ENCODE measurements at regions not wholly inside any gene's neighbourhood (a gene's known extent, or its start where the extent isn't known, plus 50 kb on each side); places are given as distances from the start of the nearest gene placed in this dataset.

GRCh38 chr15:93553167-93553935 lies 464.3 kb upstream of the RGMA start:
- no peaks in the 10 kb centered on the region for H3K36me3 Mint-ChIP-seq
- DNase-seq: no peak

GRCh38 chr15:93543093-93543492 lies 454.1 kb upstream of the RGMA start:
- peaks cover under 1% of the 10 kb centered on the region for H3K9me3 ChIP-seq
- H3K36me3 Mint-ChIP-seq: no peaks in the 10 kb centered on the region
- ChIA-PET POLR2A (no interaction called here), CTCF (no interaction called here)
- WGBS (ENCODE audit: insufficient coverage): no CpG with 5 or more reads among the region's 3 CpGs
- no peak overlapping the region for H3K4me3 Mint-ChIP-seq
- no peaks in the 10 kb centered on the region for H3K4me1 ChIP-seq (ENCODE audit: control insufficient read depth in 1 of 2, extremely low read depth in 1 of 2, insufficient read depth in 2 of 2, low read length in 2 of 2)
- no peak overlapping the region for H3K27ac ChIP-seq (ENCODE audit: low read length)
- no peak overlapping the region for H3K4me3 ChIP-seq (ENCODE audit: control insufficient read depth in 1 of 2, extremely low read depth in 1 of 2, low read length in 1 of 2)
- peaks cover 3 to 8% (median 5%) of the 10 kb centered on the region in 3 donors for H3K9me3 Mint-ChIP-seq
- H3K36me3 ChIP-seq (ENCODE audit: control insufficient read depth in 2 of 2, extremely low read depth in 1 of 2, insufficient read depth in 1 of 2, low read length in 1 of 2): no peaks in the 10 kb centered on the region
- ATAC-seq (replicated peaks in 1 of 4): no peak
- DNase-seq: no peak
- H3K27me3 ChIP-seq (replicated peaks in 1 of 2; ENCODE audit: control insufficient read depth in 2 of 2, extremely low read depth in 1 of 2, insufficient read depth in 2 of 2, low read length in 1 of 2): no peaks in the 10 kb centered on the region
- no peaks in the 10 kb centered on the region for H3K4me1 Mint-ChIP-seq
- H3K27me3 Mint-ChIP-seq: peaks cover 3 to 4% of the 10 kb centered on the region in 2 donors
- no peak overlapping the region for H3K27ac Mint-ChIP-seq

More at GRCh38 chr15:93553167-93553935, 464.3 kb upstream of the RGMA start:
- Mint-ChIP-seq H3K27me3 (peaks cover 4 to 13% of the 10 kb centered on the region in 2 donors), H3K27ac (no peak overlapping the region), H3K4me3 (no peak overlapping the region), H3K9me3 (no peaks in the 10 kb centered on the region), H3K4me1 (no peaks in the 10 kb centered on the region)
- Histone ChIP-seq H3K4me3 (ENCODE audit: control insufficient read depth in 1 of 2, extremely low read depth in 1 of 2, low read length in 1 of 2) (no peak overlapping the region), H3K4me1 (ENCODE audit: control insufficient read depth in 1 of 2, extremely low read depth in 1 of 2, insufficient read depth in 2 of 2, low read length in 2 of 2) (no peaks in the 10 kb centered on the region), H3K27ac (ENCODE audit: low read length) (no peak overlapping the region), H3K36me3 (ENCODE audit: control insufficient read depth in 2 of 2, extremely low read depth in 1 of 2, insufficient read depth in 1 of 2, low read length in 1 of 2) (no peaks in the 10 kb centered on the region), H3K27me3 (replicated peaks in 1 of 2; ENCODE audit: control insufficient read depth in 2 of 2, extremely low read depth in 1 of 2, insufficient read depth in 2 of 2, low read length in 1 of 2) (no peaks in the 10 kb centered on the region), H3K9me3 (no peaks in the 10 kb centered on the region)
- ChIA-PET CTCF (no interaction called here), POLR2A (no interaction called here)
- WGBS (ENCODE audit: insufficient coverage): no CpG with 5 or more reads among the region's 3 CpGs
- no peak for ATAC-seq (replicated peaks in 1 of 4)

- Mint-ChIP-seq H3K4me1 (no peaks in the 10 kb centered on the region), H3K27ac (no peak overlapping the region), H3K36me3 (no peaks in the 10 kb centered on the region), H3K4me3 (no peak overlapping the region), H3K9me3 (no peaks in the 10 kb centered on the region), H3K27me3 (peaks cover 14 to 19% of the 10 kb centered on the region in 2 donors)
- Histone ChIP-seq H3K36me3 (ENCODE audit: control insufficient read depth in 2 of 2, extremely low read depth in 1 of 2, insufficient read depth in 1 of 2, low read length in 1 of 2) (no peaks in the 10 kb centered on the region), H3K4me1 (ENCODE audit: control insufficient read depth in 1 of 2, extremely low read depth in 1 of 2, insufficient read depth in 2 of 2, low read length in 2 of 2) (no peaks in the 10 kb centered on the region), H3K27me3 (replicated peaks in 1 of 2; ENCODE audit: control insufficient read depth in 2 of 2, extremely low read depth in 1 of 2, insufficient read depth in 2 of 2, low read length in 1 of 2) (no peaks in the 10 kb centered on the region), H3K9me3 (no peaks in the 10 kb centered on the region), H3K27ac (ENCODE audit: low read length) (no peak overlapping the region), H3K4me3 (ENCODE audit: control insufficient read depth in 1 of 2, extremely low read depth in 1 of 2, low read length in 1 of 2) (no peak overlapping the region)
- CTCF ChIA-PET: no interaction called here
- ATAC-seq (replicated peaks in 1 of 4) (no peak), DNase-seq (no peak)
- WGBS (ENCODE audit: insufficient coverage): 67% methylated on average over 1 of the region's 5 CpGs
- POLR2A ChIA-PET: no interaction called here
These were observed 438.5 kb upstream of the RGMA start for GRCh38 chr15:93527374-93528050.

GRCh38 chr15:93524432-93524831 lies 435.4 kb upstream of the RGMA start:
- Mint-ChIP-seq H3K27ac (no peak overlapping the region), H3K4me1 (no peaks in the 10 kb centered on the region), H3K4me3 (no peak overlapping the region), H3K27me3 (peaks cover 14 to 20% of the 10 kb centered on the region in 2 donors), H3K9me3 (no peaks in the 10 kb centered on the region), H3K36me3 (no peaks in the 10 kb centered on the region)
- Histone ChIP-seq H3K4me1 (ENCODE audit: control insufficient read depth in 1 of 2, extremely low read depth in 1 of 2, insufficient read depth in 2 of 2, low read length in 2 of 2) (no peaks in the 10 kb centered on the region), H3K27ac (ENCODE audit: low read length) (no peak overlapping the region), H3K9me3 (no peaks in the 10 kb centered on the region), H3K4me3 (ENCODE audit: control insufficient read depth in 1 of 2, extremely low read depth in 1 of 2, low read length in 1 of 2) (no peak overlapping the region), H3K27me3 (replicated peaks in 1 of 2; ENCODE audit: control insufficient read depth in 2 of 2, extremely low read depth in 1 of 2, insufficient read depth in 2 of 2, low read length in 1 of 2) (peaks cover 0 to 5% of the 10 kb centered on the region in 2 experiments), H3K36me3 (ENCODE audit: control insufficient read depth in 2 of 2, extremely low read depth in 1 of 2, insufficient read depth in 1 of 2, low read length in 1 of 2) (no peaks in the 10 kb centered on the region)
- ATAC-seq (replicated peaks in 1 of 4) (no peak), DNase-seq (no peak)
- no CpG with 5 or more reads among the region's 6 CpGs for WGBS (ENCODE audit: insufficient coverage)
- CTCF ChIA-PET: no interaction called here
- POLR2A ChIA-PET: no interaction called here

- Histone ChIP-seq H3K9me3 (no peaks in the 10 kb centered on the region), H3K4me3 (ENCODE audit: control insufficient read depth in 1 of 2, extremely low read depth in 1 of 2, low read length in 1 of 2) (no peak overlapping the region), H3K27ac (ENCODE audit: low read length) (no peak overlapping the region), H3K27me3 (replicated peaks in 1 of 2; ENCODE audit: control insufficient read depth in 2 of 2, extremely low read depth in 1 of 2, insufficient read depth in 2 of 2, low read length in 1 of 2) (peaks cover 0 to 5% of the 10 kb centered on the region in 2 experiments), H3K36me3 (ENCODE audit: control insufficient read depth in 2 of 2, extremely low read depth in 1 of 2, insufficient read depth in 1 of 2, low read length in 1 of 2) (no peaks in the 10 kb centered on the region), H3K4me1 (ENCODE audit: control insufficient read depth in 1 of 2, extremely low read depth in 1 of 2, insufficient read depth in 2 of 2, low read length in 2 of 2) (no peaks in the 10 kb centered on the region)
- no peaks in the 10 kb centered on the region for H3K9me3 Mint-ChIP-seq
- H3K27ac Mint-ChIP-seq: no peak overlapping the region
- peaks cover 13 to 14% of the 10 kb centered on the region in 2 donors for H3K27me3 Mint-ChIP-seq
- no peaks in the 10 kb centered on the region for H3K36me3 Mint-ChIP-seq
- POLR2A ChIA-PET: no interaction called here
- 78% methylated on average over 7 of the region's 7 CpGs for WGBS (ENCODE audit: insufficient coverage)
- H3K4me3 Mint-ChIP-seq: no peak overlapping the region
- CTCF ChIA-PET: no interaction called here
- DNase-seq (no peak), ATAC-seq (replicated peaks in 1 of 4) (no peak)
- no peaks in the 10 kb centered on the region for H3K4me1 Mint-ChIP-seq
These were observed 434.5 kb upstream of the RGMA start for GRCh38 chr15:93523481-93523880.

GRCh38 chr15:93520206-93520605 lies 431.2 kb upstream of the RGMA start:
- WGBS (ENCODE audit: insufficient coverage): 86% methylated on average over 1 of the region's 4 CpGs
- POLR2A ChIA-PET: no interaction called here

More at GRCh38 chr15:93520206-93520605, 431.2 kb upstream of the RGMA start:
- Mint-ChIP-seq H3K4me1 (no peaks in the 10 kb centered on the region), H3K27me3 (peaks cover 19 to 20% of the 10 kb centered on the region in 2 donors), H3K9me3 (no peaks in the 10 kb centered on the region), H3K36me3 (no peaks in the 10 kb centered on the region), H3K27ac (no peak overlapping the region), H3K4me3 (no peak overlapping the region)
- no peak for ATAC-seq (replicated peaks in 1 of 4)
- no peak for DNase-seq
- H3K4me1 ChIP-seq (ENCODE audit: control insufficient read depth in 1 of 2, extremely low read depth in 1 of 2, insufficient read depth in 2 of 2, low read length in 2 of 2): no peaks in the 10 kb centered on the region
- peaks cover 0 to 5% of the 10 kb centered on the region in 2 experiments for H3K27me3 ChIP-seq (replicated peaks in 1 of 2; ENCODE audit: control insufficient read depth in 2 of 2, extremely low read depth in 1 of 2, insufficient read depth in 2 of 2, low read length in 1 of 2)
- CTCF ChIA-PET: interaction anchor here in 1 of 2 donors (0.5 kb wide), 1 partner anchor 517 kb away, joined by 3 read pairs; no protein-coding TSS in a partner anchor
- H3K9me3 ChIP-seq: no peaks in the 10 kb centered on the region
- no peak overlapping the region for H3K4me3 ChIP-seq (ENCODE audit: control insufficient read depth in 1 of 2, extremely low read depth in 1 of 2, low read length in 1 of 2)
- H3K36me3 ChIP-seq (ENCODE audit: control insufficient read depth in 2 of 2, extremely low read depth in 1 of 2, insufficient read depth in 1 of 2, low read length in 1 of 2): no peaks in the 10 kb centered on the region
- no peak overlapping the region for H3K27ac ChIP-seq (ENCODE audit: low read length)

Measured in T-cell (primary cell).